Neural progenitor cell (in vitro differentiated cells): ENCODE measurements at regions not wholly inside any gene's neighbourhood (a gene's known extent, or its start where the extent isn't known, plus 50 kb on each side); places are given as distances from the start of the nearest gene placed in this dataset.

Experiments used
- CTCF ChIP-seq: fragments of 200-600 bp; sonication (generic); IDR thresholded peaks from 2 replicates; pipeline ENCODE4 v1.5.1; 2017; ENCODE audit warnings: antibody characterized with exemption, mild to moderate bottlenecking
- EZH2 ChIP-seq: fragments of 200-600 bp; sonication (generic); IDR thresholded peaks from 2 replicates; pipeline ENCODE4 v1.6.1; 2017; ENCODE audit warnings: antibody characterized with exemption, mild to moderate bottlenecking, moderate library complexity
- EZH2phosphoT487 ChIP-seq: fragments of 200-600 bp; sonication (generic); IDR thresholded peaks from 2 replicates; pipeline ENCODE4 v1.6.1; 2017; ENCODE audit warnings: antibody characterized with exemption

- TF ChIP-seq CTCF (no peak), EZH2 (no peak), EZH2phosphoT487 (no peak)
Observed at GRCh38 chr11:15585602-15586331, 471.0 kb downstream of the INSC start.
